ENCODE measurements at regions not wholly inside any gene's neighbourhood (a gene's known extent, or its start where the extent isn't known, plus 50 kb on each side); places are given as distances from the start of the nearest gene placed in this dataset.

DNA sequence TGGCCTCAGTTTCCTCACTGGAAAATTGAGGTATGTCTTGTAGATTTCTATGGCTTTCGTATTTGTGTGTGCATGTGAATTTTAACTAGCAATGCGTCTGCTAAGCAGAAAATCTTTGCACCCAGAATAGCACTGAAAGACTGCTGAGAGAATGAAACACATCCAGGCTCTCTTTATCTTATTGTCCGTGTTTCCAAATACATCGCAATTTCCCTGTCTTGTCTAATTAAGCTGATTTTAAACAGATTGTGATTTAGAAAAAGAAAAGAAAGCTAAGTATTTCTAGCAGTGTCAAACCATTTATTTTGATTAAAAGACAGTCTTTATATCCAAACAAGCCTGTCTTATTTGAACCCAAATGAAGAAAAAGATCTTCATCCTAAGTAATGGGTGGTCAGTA lies 168.6 kb downstream of the PMP22 start:
- no peak for TF ChIP-seq POLR2A (IDR thresholded peaks at IDR 0.05; ENCODE audit: extremely low read depth, insufficient read length)
- TF ChIP-seq, protein P1, sequence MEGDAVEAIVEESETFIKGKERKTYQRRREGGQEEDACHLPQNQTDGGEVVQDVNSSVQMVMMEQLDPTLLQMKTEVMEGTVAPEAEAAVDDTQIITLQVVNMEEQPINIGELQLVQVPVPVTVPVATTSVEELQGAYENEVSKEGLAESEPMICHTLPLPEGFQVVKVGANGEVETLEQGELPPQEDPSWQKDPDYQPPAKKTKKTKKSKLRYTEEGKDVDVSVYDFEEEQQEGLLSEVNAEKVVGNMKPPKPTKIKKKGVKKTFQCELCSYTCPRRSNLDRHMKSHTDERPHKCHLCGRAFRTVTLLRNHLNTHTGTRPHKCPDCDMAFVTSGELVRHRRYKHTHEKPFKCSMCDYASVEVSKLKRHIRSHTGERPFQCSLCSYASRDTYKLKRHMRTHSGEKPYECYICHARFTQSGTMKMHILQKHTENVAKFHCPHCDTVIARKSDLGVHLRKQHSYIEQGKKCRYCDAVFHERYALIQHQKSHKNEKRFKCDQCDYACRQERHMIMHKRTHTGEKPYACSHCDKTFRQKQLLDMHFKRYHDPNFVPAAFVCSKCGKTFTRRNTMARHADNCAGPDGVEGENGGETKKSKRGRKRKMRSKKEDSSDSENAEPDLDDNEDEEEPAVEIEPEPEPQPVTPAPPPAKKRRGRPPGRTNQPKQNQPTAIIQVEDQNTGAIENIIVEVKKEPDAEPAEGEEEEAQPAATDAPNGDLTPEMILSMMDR (IDR thresholded peaks at IDR 0.05; ENCODE audit: low read depth, low read length): no peak
- no peak for DNase-seq (ENCODE audit: low read depth)
- H3K4me3 ChIP-seq (ENCODE audit: low read depth, low read length): no peak overlapping the region

DNA sequence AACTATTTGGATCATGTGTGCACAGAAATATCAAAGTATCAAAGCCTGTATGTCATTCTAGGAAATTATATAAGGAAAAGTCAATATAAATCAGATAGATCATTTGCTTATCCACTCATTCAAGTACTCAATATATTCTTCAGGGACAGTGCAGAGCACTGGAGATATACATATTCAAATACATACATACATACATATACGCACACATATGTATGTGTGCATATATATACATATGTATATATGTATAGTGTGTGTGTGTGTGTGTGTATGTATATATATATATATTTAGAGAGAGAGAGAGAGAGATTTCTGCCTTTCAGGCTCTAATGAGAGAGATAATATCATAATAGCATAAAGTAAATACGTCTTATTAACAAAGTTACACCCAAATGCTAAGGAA lies 169.2 kb downstream of the PMP22 start:
- H3K4me3 ChIP-seq (ENCODE audit: low read depth, low read length): no peak overlapping the region
- TF ChIP-seq, protein P2, sequence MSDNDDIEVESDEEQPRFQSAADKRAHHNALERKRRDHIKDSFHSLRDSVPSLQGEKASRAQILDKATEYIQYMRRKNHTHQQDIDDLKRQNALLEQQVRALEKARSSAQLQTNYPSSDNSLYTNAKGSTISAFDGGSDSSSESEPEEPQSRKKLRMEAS (IDR thresholded peaks at IDR 0.05; ENCODE audit: low read depth, low read length): no peak
- TF ChIP-seq POLR2A (IDR thresholded peaks at IDR 0.05; ENCODE audit: extremely low read depth, insufficient read length) (no peak), MYC (IDR thresholded peaks at IDR 0.05; ENCODE audit: low read depth, low read length) (no peak)
- TF ChIP-seq, protein P1 (IDR thresholded peaks at IDR 0.05; ENCODE audit: low read depth, low read length): no peak
- no peak for DNase-seq (ENCODE audit: low read depth)

DNA sequence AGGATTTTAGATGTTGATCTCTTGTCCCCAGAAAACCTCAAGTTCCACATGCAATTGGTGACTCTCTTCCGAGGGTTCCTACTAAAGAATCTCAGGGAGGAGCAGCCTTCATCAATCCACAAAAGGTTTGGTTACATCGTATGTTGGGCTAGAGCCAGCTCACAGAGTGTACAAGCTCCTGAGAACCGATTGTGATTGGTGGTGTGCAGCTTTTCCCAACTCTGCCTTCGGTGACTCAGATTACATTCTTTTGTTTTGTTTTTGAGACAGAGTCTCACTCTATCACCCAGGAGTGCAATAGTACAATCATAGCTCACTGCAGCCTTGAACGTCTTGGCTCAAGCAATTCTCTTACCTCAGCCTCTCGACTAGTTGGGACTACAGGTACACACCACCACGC lies 172.4 kb downstream of the PMP22 start:
- no peak for DNase-seq (ENCODE audit: low read depth)
- TF ChIP-seq POLR2A (IDR thresholded peaks at IDR 0.05; ENCODE audit: extremely low read depth, insufficient read length): no peak
- TF ChIP-seq, protein P1 (IDR thresholded peaks at IDR 0.05; ENCODE audit: low read depth, low read length): no peak
- TF ChIP-seq MYC (IDR thresholded peaks at IDR 0.05; ENCODE audit: low read depth, low read length): no peak
- TF ChIP-seq, protein P2 (IDR thresholded peaks at IDR 0.05; ENCODE audit: low read depth, low read length): no peak
- no peak overlapping the region for H3K4me3 ChIP-seq (ENCODE audit: low read depth, low read length)

DNA sequence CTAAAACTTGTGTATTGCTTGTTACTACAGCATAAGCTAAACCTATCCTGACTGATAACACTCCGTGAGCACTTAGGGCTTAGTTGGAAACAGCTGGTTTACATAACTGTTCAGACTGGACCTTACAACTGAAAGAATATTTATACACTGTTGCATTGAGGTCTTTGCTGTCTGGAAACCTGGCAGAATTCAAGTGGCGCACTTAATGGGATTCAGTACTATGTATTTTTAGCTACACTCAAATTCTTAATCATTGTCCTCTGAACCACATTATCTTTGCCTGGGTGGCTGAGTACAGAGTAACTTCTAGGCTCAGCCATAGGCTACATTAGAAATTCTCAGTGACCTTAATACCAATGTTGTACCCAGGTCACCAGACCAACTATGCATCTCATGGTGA lies 172.9 kb downstream of the PMP22 start:
- no peak overlapping the region for H3K4me3 ChIP-seq (ENCODE audit: low read depth, low read length)
- TF ChIP-seq MYC (IDR thresholded peaks at IDR 0.05; ENCODE audit: low read depth, low read length) (no peak), POLR2A (IDR thresholded peaks at IDR 0.05; ENCODE audit: extremely low read depth, insufficient read length) (no peak)
- TF ChIP-seq, protein P2 (IDR thresholded peaks at IDR 0.05; ENCODE audit: low read depth, low read length): no peak
- TF ChIP-seq, protein P1 (IDR thresholded peaks at IDR 0.05; ENCODE audit: low read depth, low read length): no peak
- no peak for DNase-seq (ENCODE audit: low read depth)

DNA sequence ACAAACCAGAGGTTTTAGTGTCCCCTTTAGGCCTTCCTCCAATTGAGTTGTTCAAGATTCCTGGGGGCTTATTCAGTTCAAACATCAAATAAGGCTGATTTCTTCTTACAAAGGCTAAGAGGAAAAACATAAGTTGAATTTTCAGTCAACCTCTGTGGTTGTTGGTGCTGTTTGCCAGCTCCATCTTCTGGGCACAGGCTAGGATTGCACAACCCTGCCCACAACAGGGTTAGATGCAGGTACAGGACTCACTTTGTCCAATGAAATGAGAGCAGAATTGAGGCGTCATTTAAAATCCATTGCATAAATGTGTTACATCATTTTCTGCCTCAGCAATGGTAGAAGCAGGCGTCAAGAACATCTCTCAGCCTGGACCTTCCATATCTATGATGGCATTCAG lies 173.3 kb downstream of the PMP22 start:
- DNase-seq (ENCODE audit: low read depth): peak; percentile 22
- H3K4me3 ChIP-seq (ENCODE audit: low read depth, low read length): no peak overlapping the region
- TF ChIP-seq, protein P2 (IDR thresholded peaks at IDR 0.05; ENCODE audit: low read depth, low read length): no peak
- TF ChIP-seq POLR2A (IDR thresholded peaks at IDR 0.05; ENCODE audit: extremely low read depth, insufficient read length): no peak
- TF ChIP-seq, protein P1 (IDR thresholded peaks at IDR 0.05; ENCODE audit: low read depth, low read length): no peak
- no peak for TF ChIP-seq MYC (IDR thresholded peaks at IDR 0.05; ENCODE audit: low read depth, low read length)

DNA sequence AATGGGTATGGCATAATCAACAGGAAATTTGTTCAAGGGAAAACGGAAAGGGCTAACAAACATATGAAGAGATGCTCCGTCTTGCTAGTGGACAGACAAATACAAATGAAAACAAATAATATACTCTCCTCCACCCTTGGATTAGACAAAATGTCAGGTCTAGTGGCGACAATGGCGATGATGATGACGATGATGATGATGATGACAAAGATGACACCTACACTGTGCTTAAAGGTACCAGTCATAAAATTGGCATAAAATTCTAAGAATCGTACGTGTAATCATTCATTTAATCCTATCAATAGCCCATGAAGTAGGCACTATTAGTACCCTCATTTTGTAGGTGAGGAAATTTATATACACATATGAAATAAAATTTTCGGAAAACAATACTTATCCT lies 174.6 kb downstream of the PMP22 start:
- TF ChIP-seq, protein P1 (IDR thresholded peaks at IDR 0.05; ENCODE audit: low read depth, low read length): no peak
- TF ChIP-seq MYC (IDR thresholded peaks at IDR 0.05; ENCODE audit: low read depth, low read length) (no peak), POLR2A (IDR thresholded peaks at IDR 0.05; ENCODE audit: extremely low read depth, insufficient read length) (no peak)
- TF ChIP-seq, protein P2 (IDR thresholded peaks at IDR 0.05; ENCODE audit: low read depth, low read length): no peak
- no peak for DNase-seq (ENCODE audit: low read depth)
- no peak overlapping the region for H3K4me3 ChIP-seq (ENCODE audit: low read depth, low read length)

All from NB4 (cell line).